ENCODE measurements at regions not wholly inside any gene's neighbourhood (a gene's known extent, or its start where the extent isn't known, plus 50 kb on each side); places are given as distances from the start of the nearest gene placed in this dataset.
"Not testable (repeated sequence)": the region's sequence is repeated elsewhere in the genome, so short reads cannot be mapped to it uniquely, and the experiment has no call there.

DNA sequence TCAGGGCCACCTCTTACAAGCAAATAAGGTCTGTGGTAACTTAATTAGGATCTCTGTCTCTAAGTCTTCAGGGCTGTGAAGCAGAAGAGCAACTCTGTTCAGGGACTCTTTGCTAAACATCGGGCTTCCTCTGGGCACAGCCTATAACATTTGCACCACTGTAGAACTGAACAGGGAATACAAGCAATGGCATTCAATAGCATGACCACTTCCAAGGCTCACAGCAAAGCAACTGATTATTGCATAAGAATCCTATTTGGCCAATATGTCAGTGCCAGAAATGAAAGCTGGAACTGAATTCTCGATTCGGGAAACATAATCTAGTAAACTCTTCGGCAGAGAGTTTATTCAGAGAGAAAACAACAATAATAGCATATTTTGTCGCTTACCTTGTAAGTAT, 92.2 kb upstream of the AMZ2 start:
- Histone ChIP-seq H3K27ac (no peak overlapping the region), H3K36me3 (no peaks in the 10 kb centered on the region), H3K27me3 (replicated peaks) (no peaks in the 10 kb centered on the region), H3K4me1 (replicated peaks) (0 out of 2 replicates have a peak, but pooled peaks cover 3% of the 10 kb centered on the region), H3K4me3 (no peak overlapping the region), H3K9me3 (replicated peaks) (no peaks in the 10 kb centered on the region)
- no peak for DNase-seq (ENCODE audit: low read depth in 1 of 2, low spot score in 2 of 2)

DNA sequence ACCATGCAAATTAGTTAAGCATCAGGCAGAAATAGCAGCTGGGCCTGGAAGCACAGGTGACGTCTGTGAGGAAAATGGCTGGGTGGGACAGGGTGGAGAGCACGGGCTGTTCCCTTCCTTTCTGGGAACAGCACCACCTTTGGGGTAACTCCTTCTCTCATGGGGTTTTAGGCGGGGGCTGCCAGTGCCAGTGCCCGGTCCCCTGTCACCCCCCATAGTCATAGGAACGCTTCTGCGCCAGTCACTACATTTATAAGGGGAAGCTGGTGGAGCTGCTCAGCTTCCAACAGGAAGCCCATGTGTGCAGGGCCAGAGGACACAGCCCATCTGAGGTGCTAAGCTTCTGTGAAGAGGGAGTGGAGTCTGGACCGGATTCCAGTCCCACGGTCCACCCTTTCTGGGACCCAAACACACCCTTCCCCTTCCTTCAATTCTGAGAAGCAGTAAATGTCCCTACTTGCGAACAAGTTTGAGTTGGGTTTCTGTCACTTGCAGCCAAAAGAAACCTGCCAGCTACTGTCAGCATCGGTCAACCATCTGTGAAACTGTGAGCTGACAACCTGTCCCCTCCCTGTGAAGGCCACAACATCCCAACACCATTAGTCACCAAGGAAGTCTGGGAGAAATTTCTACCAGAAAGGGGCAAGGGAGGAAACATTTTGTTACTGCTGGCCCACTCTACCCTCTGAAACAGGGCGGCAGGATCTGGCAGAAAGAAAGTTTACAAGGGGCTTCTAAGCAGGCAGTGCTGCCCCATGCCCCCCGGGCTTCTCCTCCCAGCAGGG, 86.0 kb upstream of the AMZ2 start:
- no peaks in the 10 kb centered on the region for H3K27me3 ChIP-seq (replicated peaks)
- no peaks in the 10 kb centered on the region for H3K9me3 ChIP-seq (replicated peaks)
- H3K4me1 ChIP-seq (replicated peaks), result no peaks in the 10 kb centered on the region
- no peak for DNase-seq (ENCODE audit: low read depth in 1 of 2, low spot score in 2 of 2)
- no peak overlapping the region for H3K4me3 ChIP-seq
- H3K27ac ChIP-seq, result no peak overlapping the region
- no peaks in the 10 kb centered on the region for H3K36me3 ChIP-seq

DNA sequence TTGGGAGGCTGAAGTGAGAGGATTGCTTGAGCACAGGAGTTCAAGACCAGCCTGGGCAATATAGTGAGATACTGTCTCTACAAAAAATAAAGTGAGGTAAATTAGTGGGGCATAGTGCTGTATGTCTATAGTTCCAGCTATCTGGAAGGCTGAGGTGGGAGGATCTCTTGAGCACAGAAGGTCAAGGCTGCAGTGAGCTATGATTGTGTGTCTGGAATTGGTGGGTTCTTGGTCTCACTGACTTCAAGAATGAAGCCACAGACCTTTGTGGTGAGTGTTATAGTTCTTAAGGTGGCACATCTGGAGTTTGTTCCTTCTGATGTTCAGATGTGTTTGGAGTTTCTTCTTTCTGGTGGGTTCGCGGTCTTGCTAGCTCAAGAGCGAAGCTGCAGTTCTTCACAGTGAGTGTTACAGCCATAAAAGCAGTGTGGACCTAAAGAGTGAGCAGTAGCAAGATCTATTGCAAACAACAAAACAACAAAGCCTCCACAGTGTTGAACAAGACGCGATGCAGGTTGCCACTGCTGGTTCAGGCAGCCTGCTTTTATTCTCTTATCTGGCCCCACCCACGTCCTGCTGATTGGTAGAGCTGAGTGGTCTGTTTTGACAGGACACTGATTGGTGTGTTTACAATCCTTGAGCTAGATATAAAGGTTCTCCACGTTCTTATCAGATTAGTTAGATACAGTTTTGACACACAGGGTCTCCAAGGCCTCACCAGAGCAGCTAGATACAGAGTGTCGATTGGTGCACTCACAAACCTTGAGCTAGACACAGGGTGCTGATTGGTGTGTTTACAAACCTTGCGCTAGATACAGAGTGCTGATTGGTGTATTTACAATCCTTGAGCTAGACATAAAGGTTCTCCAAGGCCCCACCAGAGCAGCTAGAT, 79.3 kb upstream of the AMZ2 start:
- H3K9me3 ChIP-seq (replicated peaks); H3K27me3 ChIP-seq (replicated peaks); DNase-seq (ENCODE audit: low read depth in 1 of 2, low spot score in 2 of 2); H3K36me3 ChIP-seq; H3K4me3 ChIP-seq; H3K4me1 ChIP-seq (replicated peaks); H3K27ac ChIP-seq: not testable (repeated sequence)

DNA sequence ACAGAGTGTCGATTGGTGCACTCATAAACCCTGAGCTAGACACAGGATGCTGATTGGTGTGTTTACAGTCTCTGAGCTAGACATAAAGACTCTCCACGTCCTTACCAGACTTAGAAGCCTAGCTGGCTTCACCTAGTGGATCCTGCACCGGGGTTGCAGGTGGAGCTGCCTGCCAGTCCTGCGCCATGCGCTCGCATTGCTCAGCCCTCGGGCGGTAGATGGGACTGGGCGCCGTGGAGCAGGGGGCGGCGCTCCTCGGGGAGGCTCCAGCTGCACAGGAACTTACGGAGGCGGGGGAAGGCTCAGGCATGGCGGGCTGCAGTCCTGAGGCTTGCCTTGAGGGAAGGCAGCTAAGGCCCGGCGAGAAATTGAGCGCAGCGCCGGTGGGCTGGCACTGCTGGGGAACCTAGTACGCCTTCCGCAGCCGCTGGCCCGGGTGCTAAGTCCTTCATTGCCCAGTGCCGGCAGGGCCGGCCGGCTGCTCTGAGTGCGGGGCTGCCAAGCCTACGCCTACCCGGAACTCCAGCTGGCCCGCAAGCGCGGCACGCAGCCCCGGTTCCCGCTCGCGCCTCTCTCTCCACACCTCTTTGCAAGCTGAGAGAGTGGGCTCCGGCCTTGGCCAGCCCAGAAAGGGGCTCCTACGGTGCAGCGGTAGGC, 78.5 kb upstream of the AMZ2 start:
- H3K27ac ChIP-seq; H3K27me3 ChIP-seq (replicated peaks); H3K4me3 ChIP-seq; H3K4me1 ChIP-seq (replicated peaks); H3K36me3 ChIP-seq; H3K9me3 ChIP-seq (replicated peaks); DNase-seq (ENCODE audit: low read depth in 1 of 2, low spot score in 2 of 2): not testable (repeated sequence)

DNA sequence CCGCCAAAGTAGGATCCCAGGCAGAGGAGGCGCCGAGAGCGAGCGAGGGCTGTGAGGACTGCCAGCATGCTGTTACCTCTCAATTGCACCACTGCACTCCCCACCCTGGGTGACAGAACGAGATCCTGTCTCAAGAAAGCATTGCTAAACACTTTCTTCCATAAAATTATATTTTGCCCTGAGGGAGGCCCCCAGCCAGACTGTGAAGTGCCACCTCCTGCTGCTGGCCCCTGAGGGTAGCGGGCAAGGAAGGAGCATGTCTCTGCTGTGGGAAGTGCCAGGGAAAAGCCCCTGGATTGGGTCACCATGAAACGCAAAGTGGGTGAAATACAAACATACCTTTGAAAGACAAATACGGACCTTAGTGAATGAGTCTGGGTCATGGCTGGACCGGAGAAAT, 78.0 kb upstream of the AMZ2 start:
- H3K27me3 ChIP-seq (replicated peaks), result no peaks in the 10 kb centered on the region
- no peaks in the 10 kb centered on the region for H3K9me3 ChIP-seq (replicated peaks)
- H3K27ac ChIP-seq, result no peak overlapping the region
- H3K36me3 ChIP-seq, result no peaks in the 10 kb centered on the region
- H3K4me3 ChIP-seq, result no peak overlapping the region
- DNase-seq (ENCODE audit: low read depth in 1 of 2, low spot score in 2 of 2), result no peak
- H3K4me1 ChIP-seq (replicated peaks), result no peaks in the 10 kb centered on the region

DNA sequence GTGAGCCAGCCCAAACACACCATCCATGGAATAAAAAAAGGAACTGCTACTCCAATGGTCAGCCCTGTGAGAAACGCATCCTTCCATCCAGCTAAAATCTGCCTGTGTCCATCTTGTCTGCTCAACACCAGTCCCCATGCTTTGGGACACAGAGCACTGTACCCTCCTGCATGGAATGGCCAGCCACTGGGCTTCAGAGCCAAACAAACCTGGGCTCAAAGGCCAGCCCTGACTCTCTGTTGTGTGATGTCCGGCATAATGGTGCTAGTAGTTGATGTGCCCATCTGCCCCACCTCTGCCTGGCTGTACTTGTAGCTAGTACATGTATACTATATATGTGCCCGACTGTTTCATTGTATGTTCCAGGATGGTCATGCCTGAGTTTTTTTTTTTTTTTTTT, 77.6 kb upstream of the AMZ2 start:
- DNase-seq (ENCODE audit: low read depth in 1 of 2, low spot score in 2 of 2), result no peak
- Histone ChIP-seq H3K4me3 (no peak overlapping the region), H3K36me3 (no peaks in the 10 kb centered on the region)

DNA sequence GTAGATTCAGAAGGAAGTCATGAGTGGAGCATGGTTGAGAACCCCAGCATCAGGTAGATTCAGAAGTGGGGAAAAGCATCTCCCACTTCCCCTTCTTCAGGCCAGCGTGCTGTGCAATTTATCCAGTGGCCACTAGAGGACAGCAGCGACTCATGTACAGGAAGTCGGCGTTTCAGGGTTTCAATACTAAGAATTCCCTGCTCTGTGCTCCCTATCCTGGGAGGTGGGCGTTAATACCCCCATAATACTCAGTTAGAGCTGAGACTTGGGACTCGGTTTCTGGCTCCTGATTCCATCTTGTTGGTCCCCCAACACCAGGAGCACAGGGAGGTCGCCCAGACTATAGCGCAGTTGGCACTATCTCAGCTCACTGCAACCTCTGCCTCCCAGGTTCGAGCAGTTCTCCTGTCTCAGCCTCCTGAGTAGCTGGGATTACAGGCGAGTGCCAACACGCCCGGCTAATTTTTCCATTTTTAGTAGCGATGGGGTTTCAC, 75.3 kb upstream of the AMZ2 start:
- no peak overlapping the region for H3K4me3 ChIP-seq
- peak; percentile 65 to 77 for DNase-seq (ENCODE audit: low read depth in 1 of 2, low spot score in 2 of 2)
- no peaks in the 10 kb centered on the region for H3K36me3 ChIP-seq
- no peaks in the 10 kb centered on the region for H3K4me1 ChIP-seq (replicated peaks)
- H3K27me3 ChIP-seq (replicated peaks), result no peaks in the 10 kb centered on the region
- no peak overlapping the region for H3K27ac ChIP-seq
- H3K9me3 ChIP-seq (replicated peaks), result no peaks in the 10 kb centered on the region

More for the DNA sequence above, 77.6 kb upstream of the AMZ2 start:
- no peaks in the 10 kb centered on the region for H3K27me3 ChIP-seq (replicated peaks)
- H3K9me3 ChIP-seq (replicated peaks), result no peaks in the 10 kb centered on the region
- H3K27ac ChIP-seq, result no peak overlapping the region
- H3K4me1 ChIP-seq (replicated peaks), result no peaks in the 10 kb centered on the region

DNA sequence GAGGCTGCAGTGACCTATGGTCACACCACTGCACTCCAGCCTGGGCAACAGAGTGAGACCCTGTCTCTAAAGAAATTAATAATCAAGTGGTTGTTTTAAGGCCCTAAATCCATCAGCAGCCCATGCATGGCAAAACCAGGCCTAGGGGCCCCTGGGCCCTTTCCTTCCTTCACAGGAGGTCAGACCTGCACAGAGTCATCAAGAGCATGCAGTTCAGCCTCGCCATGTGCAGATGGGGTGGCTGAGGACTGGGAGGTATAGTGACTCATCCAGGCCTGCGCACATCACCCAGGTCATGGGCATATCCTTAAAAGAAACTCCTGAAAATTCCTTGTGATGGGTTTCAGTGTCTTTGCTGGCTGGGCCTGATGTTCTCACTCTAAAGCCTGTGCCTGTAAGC, 72.4 kb upstream of the AMZ2 start:
- no peaks in the 10 kb centered on the region for H3K9me3 ChIP-seq (replicated peaks)
- no peaks in the 10 kb centered on the region for H3K4me1 ChIP-seq (replicated peaks)
- H3K36me3 ChIP-seq, result no peaks in the 10 kb centered on the region
- no peak overlapping the region for H3K4me3 ChIP-seq
- no peak overlapping the region for H3K27ac ChIP-seq
- DNase-seq (ENCODE audit: low read depth in 1 of 2, low spot score in 2 of 2), result no peak
- no peaks in the 10 kb centered on the region for H3K27me3 ChIP-seq (replicated peaks)

DNA sequence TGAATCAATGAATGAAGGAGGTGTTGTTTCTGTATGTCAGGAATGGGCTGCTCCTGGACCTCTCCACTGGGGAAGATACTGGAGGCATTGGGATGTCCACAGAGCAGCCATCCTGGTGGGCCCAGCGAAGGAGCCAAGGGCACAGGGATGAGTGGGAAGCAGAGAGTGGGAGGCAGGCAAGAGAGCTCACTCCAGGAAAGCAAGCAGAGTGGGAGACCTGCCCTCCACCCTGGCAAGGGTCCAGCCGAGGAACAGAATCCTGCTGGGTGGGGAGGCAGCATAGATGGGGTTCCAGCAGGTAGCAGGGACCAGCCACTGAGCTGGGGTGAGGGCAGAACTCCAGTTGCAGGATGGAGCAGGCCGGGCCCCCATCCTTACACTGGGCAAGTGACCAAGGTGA, 71.9 kb upstream of the AMZ2 start:
- no peaks in the 10 kb centered on the region for H3K4me1 ChIP-seq (replicated peaks)
- H3K9me3 ChIP-seq (replicated peaks), result no peaks in the 10 kb centered on the region
- no peak overlapping the region for H3K4me3 ChIP-seq
- H3K27me3 ChIP-seq (replicated peaks), result no peaks in the 10 kb centered on the region
- H3K36me3 ChIP-seq, result no peaks in the 10 kb centered on the region
- H3K27ac ChIP-seq, result no peak overlapping the region
- DNase-seq (ENCODE audit: low read depth in 1 of 2, low spot score in 2 of 2), result no peak

DNA sequence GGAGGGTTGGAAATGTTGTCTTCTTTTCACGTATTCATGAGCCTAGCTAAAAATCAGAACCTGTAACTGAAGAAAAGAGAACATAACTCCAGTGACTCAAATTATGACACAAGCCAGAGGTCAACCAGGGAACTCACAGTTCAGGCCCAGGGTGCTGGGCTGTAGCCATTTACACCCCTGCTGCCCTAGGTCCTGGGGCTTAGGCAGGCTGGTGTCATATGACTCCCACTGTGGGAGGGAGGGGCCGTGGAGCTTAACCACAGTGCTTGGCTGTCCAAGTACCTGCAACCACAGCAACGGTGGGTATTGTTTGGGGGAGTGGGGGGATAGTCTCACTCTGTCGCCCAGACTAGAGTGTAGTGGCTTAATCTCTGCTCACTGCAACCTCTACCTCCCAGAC, 71.1 kb upstream of the AMZ2 start:
- H3K4me3 ChIP-seq, result no peak overlapping the region
- no peaks in the 10 kb centered on the region for H3K9me3 ChIP-seq (replicated peaks)
- no peaks in the 10 kb centered on the region for H3K27me3 ChIP-seq (replicated peaks)
- DNase-seq (ENCODE audit: low read depth in 1 of 2, low spot score in 2 of 2), result no peak
- H3K36me3 ChIP-seq, result no peaks in the 10 kb centered on the region
- H3K4me1 ChIP-seq (replicated peaks), result no peaks in the 10 kb centered on the region
- no peak overlapping the region for H3K27ac ChIP-seq

DNA sequence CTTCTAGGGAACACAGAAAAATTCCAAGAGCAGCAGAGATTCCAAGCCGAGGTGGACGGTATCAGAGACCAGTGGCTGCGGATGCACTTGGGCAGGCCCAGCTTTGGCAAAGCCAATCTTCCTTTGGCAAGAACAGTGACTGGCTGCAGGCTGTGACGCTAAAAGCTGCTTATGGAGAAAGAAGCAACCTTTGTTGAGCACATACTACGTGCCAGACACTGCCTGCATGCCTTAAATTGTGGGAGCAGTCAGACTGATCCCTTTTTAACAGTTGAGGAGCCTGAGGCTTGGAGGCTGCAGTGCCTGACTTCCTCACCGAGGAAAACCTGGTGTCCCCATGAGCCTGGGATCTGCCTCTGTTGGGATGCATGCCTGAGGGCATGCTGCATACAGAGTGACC, 69.0 kb upstream of the AMZ2 start:
- Histone ChIP-seq H3K36me3 (no peaks in the 10 kb centered on the region), H3K27me3 (replicated peaks) (no peaks in the 10 kb centered on the region), H3K9me3 (replicated peaks) (no peaks in the 10 kb centered on the region), H3K27ac (no peak overlapping the region), H3K4me3 (no peak overlapping the region), H3K4me1 (replicated peaks) (no peaks in the 10 kb centered on the region)
- no peak for DNase-seq (ENCODE audit: low read depth in 1 of 2, low spot score in 2 of 2)

DNA sequence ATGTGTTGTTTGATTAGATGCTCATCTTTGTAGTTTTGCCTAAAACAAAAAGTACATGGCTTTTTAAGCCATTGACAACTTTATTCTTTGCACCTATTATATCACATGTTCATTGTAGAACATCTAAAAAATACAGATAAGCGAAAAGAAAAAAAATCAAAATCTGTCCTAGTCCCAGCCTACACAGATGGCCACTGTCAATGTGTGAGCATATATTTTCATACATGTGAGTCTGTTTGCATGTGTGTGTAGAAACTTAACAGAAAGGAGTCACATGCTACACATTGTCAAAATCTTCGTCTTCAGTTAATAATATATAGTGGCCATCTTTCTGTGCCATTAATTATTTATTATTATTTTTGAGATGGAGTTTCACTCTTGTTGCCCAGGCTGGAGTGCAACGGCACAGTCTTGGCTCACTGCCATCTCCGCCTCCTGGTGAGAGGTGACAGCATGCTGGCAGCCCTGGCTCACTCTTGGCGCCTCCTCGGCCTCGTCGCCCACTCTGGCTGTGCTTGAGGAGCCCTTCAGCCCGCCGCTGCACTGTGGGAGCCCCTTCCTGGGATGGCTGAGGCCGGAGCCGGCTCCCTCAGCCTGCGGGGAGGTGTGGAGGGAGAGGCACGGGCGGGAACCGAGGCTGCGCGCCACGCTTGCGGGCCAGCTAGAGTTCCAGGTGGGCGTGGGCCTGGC, 68.5 kb upstream of the AMZ2 start:
- H3K9me3 ChIP-seq (replicated peaks), result no peaks in the 10 kb centered on the region
- H3K27me3 ChIP-seq (replicated peaks), result no peaks in the 10 kb centered on the region
- no peaks in the 10 kb centered on the region for H3K4me1 ChIP-seq (replicated peaks)
- no peaks in the 10 kb centered on the region for H3K36me3 ChIP-seq
- H3K4me3 ChIP-seq, result no peak overlapping the region
- no peak overlapping the region for H3K27ac ChIP-seq
- no peak for DNase-seq (ENCODE audit: low read depth in 1 of 2, low spot score in 2 of 2)

DNA sequence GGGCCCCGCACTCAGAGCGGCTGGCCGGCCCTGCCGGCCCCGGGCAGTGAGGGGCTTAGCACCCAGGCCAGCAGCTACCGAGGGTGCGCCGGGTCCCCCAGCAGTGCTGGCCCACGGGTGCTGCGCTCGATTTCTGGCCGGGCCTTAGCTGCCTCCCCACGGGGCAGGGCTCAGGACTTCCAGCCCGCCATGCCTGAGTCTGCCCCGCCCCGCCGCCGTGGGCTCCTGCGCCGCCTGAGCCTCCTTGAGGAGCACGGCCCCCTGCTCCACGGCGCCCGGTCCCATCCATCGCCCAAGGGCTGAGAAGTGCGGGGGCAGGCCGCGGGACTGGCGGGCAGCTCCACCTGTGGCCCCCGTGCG, 67.9 kb upstream of the AMZ2 start:
- Histone ChIP-seq H3K4me1 (replicated peaks) (no peaks in the 10 kb centered on the region), H3K27ac (no peak overlapping the region), H3K9me3 (replicated peaks) (no peaks in the 10 kb centered on the region), H3K27me3 (replicated peaks) (no peaks in the 10 kb centered on the region), H3K36me3 (no peaks in the 10 kb centered on the region), H3K4me3 (no peak overlapping the region)
- no peak for DNase-seq (ENCODE audit: low read depth in 1 of 2, low spot score in 2 of 2)

DNA sequence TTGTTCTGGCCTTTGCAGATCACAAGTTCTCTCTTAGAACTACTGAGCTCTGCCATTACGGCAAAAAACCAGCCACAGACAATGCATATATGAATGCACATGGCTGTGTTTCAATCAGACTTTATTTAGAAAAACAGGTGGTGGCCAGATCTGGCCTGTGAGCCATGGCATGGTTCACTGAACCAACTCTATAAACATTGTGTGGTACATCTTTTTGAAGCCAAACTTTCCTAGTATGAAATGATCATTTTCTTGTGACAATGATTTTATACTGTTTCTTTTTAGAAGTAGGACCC, 65.9 kb upstream of the AMZ2 start:
- H3K36me3 ChIP-seq, result no peaks in the 10 kb centered on the region
- DNase-seq (ENCODE audit: low read depth in 1 of 2, low spot score in 2 of 2), result no peak
- H3K27me3 ChIP-seq (replicated peaks), result no peaks in the 10 kb centered on the region; the same call in 1 of the 2 replicates
- H3K4me3 ChIP-seq, result no peak overlapping the region
- H3K4me1 ChIP-seq (replicated peaks), result no peaks in the 10 kb centered on the region
- H3K27ac ChIP-seq, result no peak overlapping the region
- no peaks in the 10 kb centered on the region for H3K9me3 ChIP-seq (replicated peaks)

Measured in SJSA1 (cell line).